ENCODE measurements at regions not wholly inside any gene's neighbourhood (a gene's known extent, or its start where the extent isn't known, plus 50 kb on each side); places are given as distances from the start of the nearest gene placed in this dataset.

DNA sequence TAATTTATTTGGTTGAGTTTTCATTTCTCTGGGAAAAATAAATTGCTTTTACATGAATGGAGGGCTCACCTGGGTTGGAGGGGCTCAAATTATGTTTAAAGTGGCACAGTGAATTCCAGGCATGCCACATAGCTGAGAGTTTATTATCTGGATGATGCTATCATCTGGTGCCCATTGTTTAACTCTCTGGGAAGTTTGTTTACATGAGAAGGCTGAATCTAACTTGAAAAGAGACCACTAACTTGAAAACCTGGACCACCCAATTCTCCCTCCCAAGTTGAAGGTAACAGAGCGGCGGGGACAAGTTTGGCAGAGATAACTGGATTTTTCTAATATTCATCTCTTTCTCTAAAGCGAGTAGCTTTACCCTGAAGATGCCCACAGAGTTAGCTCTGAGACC lies 321.5 kb upstream of the GHITM start:
- no peak for TF ChIP-seq POLR2A (IDR thresholded peaks at IDR 0.05; ENCODE audit: borderline replicate concordance, extremely low read depth, insufficient read depth, insufficient read length)
- TF ChIP-seq, protein P1, sequence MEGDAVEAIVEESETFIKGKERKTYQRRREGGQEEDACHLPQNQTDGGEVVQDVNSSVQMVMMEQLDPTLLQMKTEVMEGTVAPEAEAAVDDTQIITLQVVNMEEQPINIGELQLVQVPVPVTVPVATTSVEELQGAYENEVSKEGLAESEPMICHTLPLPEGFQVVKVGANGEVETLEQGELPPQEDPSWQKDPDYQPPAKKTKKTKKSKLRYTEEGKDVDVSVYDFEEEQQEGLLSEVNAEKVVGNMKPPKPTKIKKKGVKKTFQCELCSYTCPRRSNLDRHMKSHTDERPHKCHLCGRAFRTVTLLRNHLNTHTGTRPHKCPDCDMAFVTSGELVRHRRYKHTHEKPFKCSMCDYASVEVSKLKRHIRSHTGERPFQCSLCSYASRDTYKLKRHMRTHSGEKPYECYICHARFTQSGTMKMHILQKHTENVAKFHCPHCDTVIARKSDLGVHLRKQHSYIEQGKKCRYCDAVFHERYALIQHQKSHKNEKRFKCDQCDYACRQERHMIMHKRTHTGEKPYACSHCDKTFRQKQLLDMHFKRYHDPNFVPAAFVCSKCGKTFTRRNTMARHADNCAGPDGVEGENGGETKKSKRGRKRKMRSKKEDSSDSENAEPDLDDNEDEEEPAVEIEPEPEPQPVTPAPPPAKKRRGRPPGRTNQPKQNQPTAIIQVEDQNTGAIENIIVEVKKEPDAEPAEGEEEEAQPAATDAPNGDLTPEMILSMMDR (IDR thresholded peaks at IDR 0.05 in 2 of 3, conservative IDR thresholded peaks at IDR 0.05 in 1 of 3; ENCODE audit: borderline replicate concordance in 1 of 3, insufficient read depth in 1 of 3, low read depth in 2 of 3, low read length in 2 of 3) = no peak
- TF ChIP-seq RAD21 (IDR thresholded peaks at IDR 0.05; ENCODE audit: low read depth) = no peak

All from HCT116 (cell line).